HepG2 (cell line): ENCODE measurements at regions not wholly inside any gene's neighbourhood (a gene's known extent, or its start where the extent isn't known, plus 50 kb on each side); places are given as distances from the start of the nearest gene placed in this dataset.

Experiments used
- ATAC-seq: fragments of 200-7000 bp; cut with Tn5 transposase; 3 replicates; pipeline ENCODE4 v1.9.1; 2020; ENCODE audit warnings: mild to moderate bottlenecking, moderate library complexity
- BruUV-seq: library from RNA; stranded (reverse); fragments of 400-500 nt; replicated peaks from 2 replicates; lab custom pipeline; 2021; lab: Mats Ljungman, UMichigan
- CTCF ChIA-PET: fragments of 300-600 bp; formaldehyde crosslinking; extraction: SDS; loops from one replicate; lab custom pipeline; 2021; ENCODE audit warnings: low total read pairs, inconsistent platforms, low intra/inter-chr PET ratio; lab: Yijun Ruan, JAX
- POLR2A ChIA-PET: fragments of 350-600 bp; sonication (Branson Sonifier 250); formaldehyde crosslinking; loops from one replicate; lab custom pipeline; 2020; ENCODE audit warnings: antibody characterized with exemption, inconsistent platforms; lab: Yijun Ruan, JAX
- DNase-seq: peaks from one replicate; pipeline ENCODE4 v3.0.0-alpha.2; 2015; ENCODE audit warnings: low spot score
- FAIRE-seq: peaks from 3 replicates; lab custom pipeline; 2011; peaks lifted over from hg19 to GRCh38; lab: Jason Lieb, UNC
- H2AFZ ChIP-seq: one replicate; pipeline ENCODE4 v1.6.1; 2011; ENCODE audit warnings: low read length, inconsistent platforms
- H3K27ac ChIP-seq: fragments of 300-600 bp; 3 replicates; pipeline ENCODE4 v1.8.0; 2011; ENCODE audit warnings: mixed run types, mild to moderate bottlenecking, mixed read lengths, low read length, inconsistent platforms; ENCODE audit not compliant: insufficient read depth; ENCODE audit errors: extremely low read length
- H3K27me3 ChIP-seq, 2 experiments: fragments of 200-600 bp in 1 of 2; 2 replicates in 1 of 2; 3 replicates in 1 of 2; pipeline versions ENCODE4 v1.6.0 to v1.8.0; 2011; ENCODE audit warnings: low read length in 2 of 2, mild to moderate bottlenecking in 2 of 2, moderate library complexity in 2 of 2, inconsistent platforms in 1 of 2; ENCODE audit not compliant: insufficient read depth in 2 of 2, control insufficient read depth in 1 of 2
- H3K36me3 ChIP-seq, 2 experiments: fragments of 200-600 bp in 1 of 2; replicated peaks in 1 of 2; 2 replicates in 1 of 2; 3 replicates in 1 of 2; pipeline versions ENCODE4 v1.5.1 to v1.8.0; 2011; ENCODE audit warnings: low read length in 2 of 2, inconsistent platforms in 1 of 2; ENCODE audit not compliant: insufficient read depth in 2 of 2, control insufficient read depth in 1 of 2
- H3K4me1 ChIP-seq: 2 replicates; pipeline ENCODE4 v1.5.1; 2012; ENCODE audit warnings: low read length, inconsistent platforms; ENCODE audit not compliant: insufficient read depth
- H3K4me2 ChIP-seq: 2 replicates; pipeline ENCODE4 v1.6.0; 2011; ENCODE audit warnings: low read depth, low read length, inconsistent platforms
- H3K4me3 ChIP-seq, 3 experiments: fragments of 200-600 bp in 1 of 3; sonication (generic), shearing (Covaris generic) in 1 of 3; replicated peaks in 1 of 3; 2 replicates each; pipeline ENCODE4 v1.5.1; 2011 to 2016; ENCODE audit warnings: low read length in 3 of 3, inconsistent platforms in 2 of 3, low read depth in 2 of 3, mild to moderate bottlenecking in 2 of 3, control low read depth in 1 of 3, mixed read lengths in 1 of 3; ENCODE audit not compliant: insufficient read depth in 1 of 3
- H3K79me2 ChIP-seq: one replicate; pipeline ENCODE4 v1.6.1; 2011; ENCODE audit warnings: low read length, inconsistent platforms; ENCODE audit not compliant: insufficient read depth
- H3K9ac ChIP-seq: 2 replicates; pipeline ENCODE4 v1.6.0; 2011; ENCODE audit warnings: mild to moderate bottlenecking, low read depth, low read length, inconsistent platforms; ENCODE audit not compliant: insufficient read depth
- H3K9me3 ChIP-seq: 2 replicates; pipeline ENCODE4 v1.5.1; 2012; ENCODE audit warnings: mild to moderate bottlenecking, low read length
- H4K20me1 ChIP-seq: 2 replicates; pipeline ENCODE4 v1.6.0; 2011; ENCODE audit warnings: inconsistent platforms, mild to moderate bottlenecking, low read length, moderate library complexity; ENCODE audit not compliant: insufficient read depth
- ARNTL ChIP-seq: sonication (generic); formaldehyde crosslinking; IDR thresholded peaks from 2 replicates; pipeline ENCODE4 v1.4.0; 2020; ENCODE audit warnings: mild to moderate bottlenecking, missing genetic modification reagents
- CSRNP2 ChIP-seq: sonication (generic); formaldehyde crosslinking; conservative IDR thresholded peaks from 2 replicates; pipeline ENCODE4 v1.8.0; 2022; ENCODE audit warnings: low read depth, missing genetic modification reagents
- ELF1 ChIP-seq: sonication (generic); formaldehyde crosslinking; IDR thresholded peaks from 2 replicates; pipeline ENCODE4 v1.4.0; 2020; ENCODE audit warnings: missing genetic modification reagents
- HMGXB3 ChIP-seq: sonication (generic); formaldehyde crosslinking; IDR thresholded peaks from 2 replicates; pipeline ENCODE4 v1.4.0; 2020; ENCODE audit warnings: missing genetic modification reagents, borderline replicate concordance
- JUNB ChIP-seq: sonication (generic); formaldehyde crosslinking; IDR thresholded peaks from 2 replicates; pipeline ENCODE4 v1.8.0; 2022; ENCODE audit warnings: missing genetic modification reagents, mild to moderate bottlenecking, borderline replicate concordance
- JUND ChIP-seq: sonication (generic); formaldehyde crosslinking; IDR thresholded peaks from 2 replicates; pipeline ENCODE4 v1.8.0; 2022; ENCODE audit warnings: mild to moderate bottlenecking, missing genetic modification reagents
- NFIB ChIP-seq: sonication (generic); formaldehyde crosslinking; IDR thresholded peaks from 2 replicates; pipeline ENCODE4 v1.9.0; 2021; ENCODE audit warnings: missing genetic modification reagents, mild to moderate bottlenecking, borderline replicate concordance
- RFX1 ChIP-seq: fragments of 450-650 bp; IDR thresholded peaks from 2 replicates; pipeline ENCODE4 v1.6.1; 2017
- ZNF230 ChIP-seq: sonication (generic); formaldehyde crosslinking; IDR thresholded peaks from 2 replicates; pipeline ENCODE4 v1.4.0; 2020; ENCODE audit warnings: mild to moderate bottlenecking, missing genetic modification reagents
- ZNF251 ChIP-seq: sonication (generic); formaldehyde crosslinking; IDR thresholded peaks from 2 replicates; pipeline ENCODE4 v1.9.0; 2021; ENCODE audit warnings: mild to moderate bottlenecking, missing genetic modification reagents
- ZNF674 ChIP-seq: sonication (generic); formaldehyde crosslinking; IDR thresholded peaks from 2 replicates; pipeline ENCODE4 v1.5.0; 2020; ENCODE audit warnings: low read depth, mild to moderate bottlenecking, missing genetic modification reagents
- ZNF737 ChIP-seq: sonication (generic); formaldehyde crosslinking; IDR thresholded peaks from 2 replicates; pipeline ENCODE4 v1.5.0; 2020; ENCODE audit warnings: missing genetic modification reagents, mild to moderate bottlenecking, borderline replicate concordance
- ZNF766 ChIP-seq: sonication (generic); formaldehyde crosslinking; IDR thresholded peaks from 2 replicates; pipeline ENCODE4 v1.5.0; 2020; ENCODE audit warnings: missing genetic modification reagents, borderline replicate concordance
- ZNF879 ChIP-seq: sonication (generic); formaldehyde crosslinking; IDR thresholded peaks from 2 replicates; pipeline ENCODE4 v1.8.1; 2023; ENCODE audit warnings: missing genetic modification reagents
- WGBS: methylation state at CpG from one replicate; pipeline ENCODE4 v1.1.6; 2017; ENCODE audit warnings: low lambda C conversion rate; 5-methylcytosine and 5-hydroxymethylcytosine counted together
- in situ Hi-C: cut with HindIII; loops from 2 replicates; pipeline ENCODE4 v1.10.0; 2017; ENCODE audit warnings: low pct_unique_long_range_greater_than_20kb; ENCODE audit not compliant: extremely low pct_ligation_motif_present
- intact Hi-C: fragments of 100-400 bp; cut with micrococcal nuclease; formaldehyde crosslinking; loops from one replicate; pipeline ENCODE4 v1.10.0; 2022; ENCODE audit not compliant: unreplicated experiment

GRCh38 chr9:135230386-135230765, 142.9 kb downstream of the OLFM1 start (continued):
- TF ChIP-seq ZNF230 (CRISPR knock-in tag): no peak
- no peak for TF ChIP-seq ARNTL (CRISPR knock-in tag)
- no peak for TF ChIP-seq JUND (CRISPR knock-in tag)
- TF ChIP-seq NFIB (CRISPR knock-in tag): no peak
- no peak for TF ChIP-seq ZNF737 (CRISPR knock-in tag)
- TF ChIP-seq ZNF674 (CRISPR knock-in tag): no peak
- TF ChIP-seq ZNF879 (CRISPR knock-in tag): no peak
- no peak for TF ChIP-seq ZNF766 (CRISPR knock-in tag)
- no peak for TF ChIP-seq CSRNP2 (CRISPR knock-in tag)
- TF ChIP-seq ZNF251 (CRISPR knock-in tag): no peak

GRCh38 chr9:135230817-135231520, 143.5 kb downstream of the OLFM1 start:
- Histone ChIP-seq H2AFZ (no peak overlapping the region), H3K27ac (no peak overlapping the region), H3K36me3 (no peaks in the 10 kb centered on the region), H3K9ac (no peak overlapping the region), H3K79me2 (no peaks in the 10 kb centered on the region), H3K4me3 (no peak overlapping the region), H4K20me1 (no peaks in the 10 kb centered on the region), H3K27me3 (peaks cover 1 to 3% of the 10 kb centered on the region in 2 experiments; a peak in 2 of 5 replicates), H3K4me2 (no peak overlapping the region), H3K9me3 (no peaks in the 10 kb centered on the region), H3K4me1 (no peaks in the 10 kb centered on the region)
- no peak for FAIRE-seq
- in situ Hi-C loops (no loop called here), intact Hi-C loops (no loop called here)
- no peak for ATAC-seq
- DNase-seq: no peak
- no peak for TF ChIP-seq JUNB (CRISPR knock-in tag)
- no peak for TF ChIP-seq HMGXB3
- TF ChIP-seq RFX1: no peak
- TF ChIP-seq ELF1 (CRISPR knock-in tag): no peak
- no TSS peak for BruUV-seq
- 1% methylated on average over 5 of the region's 10 CpGs for WGBS
- POLR2A ChIA-PET: no interaction called here
- CTCF ChIA-PET: no interaction called here
